GM23338 (cell line): ENCODE measurements at regions not wholly inside any gene's neighbourhood (a gene's known extent, or its start where the extent isn't known, plus 50 kb on each side); places are given as distances from the start of the nearest gene placed in this dataset.

Source experiments
- CREB1 ChIP-seq: fragments of 250-450 bp; sonication (Bioruptor Pico); IDR thresholded peaks from 2 replicates; pipeline ENCODE4 v1.5.0; 2020; ENCODE audit warnings: low read depth, mild to moderate bottlenecking, moderate library complexity
- CTCF ChIP-seq, 2 experiments: fragments of 200-600 bp in 1 of 2; sonication (generic) in 1 of 2; conservative IDR thresholded peaks; 2 replicates each; pipeline versions ENCODE4 v1.5.1 to v1.6.1; 2016 to 2017; ENCODE audit warnings: antibody characterized with exemption in 2 of 2, low read depth in 2 of 2, mild to moderate bottlenecking in 2 of 2, moderate library complexity in 1 of 2
- EZH2 ChIP-seq: fragments of 200-600 bp; sonication (generic); IDR thresholded peaks from one replicate; pipeline ENCODE4 v1.8.0; 2017; ENCODE audit warnings: antibody characterized with exemption, mild to moderate bottlenecking, low read depth; ENCODE audit not compliant: unreplicated experiment
- EZH2phosphoT487 ChIP-seq: fragments of 200-600 bp; sonication (generic); IDR thresholded peaks from one replicate; pipeline ENCODE4 v1.8.1; 2018; ENCODE audit warnings: antibody characterized with exemption; ENCODE audit not compliant: unreplicated experiment
- JUNB ChIP-seq: IDR thresholded peaks from one replicate; pipeline ENCODE4 v1.6.1; 2016; ENCODE audit warnings: antibody characterized with exemption; ENCODE audit not compliant: unreplicated experiment
- NANOG ChIP-seq: IDR thresholded peaks from 2 replicates; pipeline ENCODE4 v1.6.1; 2016; ENCODE audit warnings: antibody characterized with exemption, borderline replicate concordance
- POLR2AphosphoS5 ChIP-seq: IDR thresholded peaks from 2 replicates; pipeline ENCODE4 v1.6.1; 2016; ENCODE audit warnings: antibody characterized with exemption, low read depth
- REST ChIP-seq: IDR thresholded peaks from one replicate; pipeline ENCODE4 v1.6.1; 2018; ENCODE audit warnings: antibody characterized with exemption; ENCODE audit not compliant: unreplicated experiment
- STAT1 ChIP-seq: IDR thresholded peaks from one replicate; pipeline ENCODE4 v1.6.1; 2016; ENCODE audit warnings: antibody characterized with exemption; ENCODE audit not compliant: unreplicated experiment
- ZNF114 ChIP-seq: fragments of 250-450 bp; sonication (Bioruptor Pico); IDR thresholded peaks from 2 replicates; pipeline ENCODE4 v1.5.0; 2020; ENCODE audit warnings: mild to moderate bottlenecking, moderate library complexity
- ZNF331 ChIP-seq: fragments of 250-450 bp; sonication (Bioruptor Pico); IDR thresholded peaks from 2 replicates; pipeline ENCODE4 v1.5.0; 2020; ENCODE audit warnings: low read depth, mild to moderate bottlenecking, moderate library complexity

- TF ChIP-seq POLR2AphosphoS5 (no peak), CTCF (conservative IDR thresholded peaks at IDR 0.05; ENCODE audit: low read depth in 2 of 2) (no peak), CREB1 (CRISPR knock-in tag) (no peak), JUNB (no peak), ZNF331 (no peak), REST (no peak), EZH2 (no peak), EZH2phosphoT487 (no peak), NANOG (no peak), STAT1 (no peak), ZNF114 (CRISPR knock-in tag) (no peak)
Measured at GRCh38 chr3:19073341-19074105, 74.8 kb upstream of the KCNH8 start.
